GM12864 (cell line): ENCODE measurements at regions not wholly inside any gene's neighbourhood (a gene's known extent, or its start where the extent isn't known, plus 50 kb on each side); places are given as distances from the start of the nearest gene placed in this dataset.
A peak's percentile ranks its signal among the peaks of the same experiment; 100 is the strongest.

Source experiments
- DNase-seq: peaks from one replicate; pipeline ENCODE4 v3.0.0-alpha.2; 2011; ENCODE audit warnings: low read depth
- H3K4me3 ChIP-seq: 2 replicates; pipeline ENCODE4 v1.5.1; 2011; ENCODE audit warnings: mild to moderate bottlenecking, low read depth, low read length, control low read depth
- CTCF ChIP-seq: IDR thresholded peaks from 2 replicates; pipeline ENCODE4 v1.5.1; 2011; ENCODE audit warnings: low read depth, mild to moderate bottlenecking, moderate library complexity, low read length, control low read depth, inconsistent platforms; ENCODE audit errors: missing control alignments

- no peak overlapping the region for H3K4me3 ChIP-seq
- no peak for TF ChIP-seq CTCF
- DNase-seq: no peak
Measured at GRCh38 chr2:64803776-64804175, 150.1 kb upstream of the SERTAD2 start.

DNA sequence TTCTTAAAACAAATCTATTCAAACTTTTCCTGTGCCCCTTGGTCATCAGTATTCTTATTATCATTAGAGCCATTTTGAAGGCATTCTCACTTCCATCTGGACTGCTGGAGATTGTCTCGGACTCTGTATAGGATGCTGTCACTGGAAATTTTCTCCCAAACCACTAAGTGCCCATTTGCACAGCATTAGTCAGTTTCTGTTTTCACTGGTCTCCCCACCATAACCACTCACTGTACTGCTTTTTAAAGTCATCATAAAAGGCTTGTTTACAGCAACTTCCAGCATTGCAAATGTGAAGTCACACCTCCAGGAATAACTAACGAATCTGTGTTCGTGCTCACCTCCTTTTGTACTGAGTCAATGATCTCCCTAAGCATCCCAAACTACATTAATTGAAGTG is 150.9 kb upstream of the SERTAD2 start:
- no peak for TF ChIP-seq CTCF
- no peak overlapping the region for H3K4me3 ChIP-seq
- no peak for DNase-seq

DNA sequence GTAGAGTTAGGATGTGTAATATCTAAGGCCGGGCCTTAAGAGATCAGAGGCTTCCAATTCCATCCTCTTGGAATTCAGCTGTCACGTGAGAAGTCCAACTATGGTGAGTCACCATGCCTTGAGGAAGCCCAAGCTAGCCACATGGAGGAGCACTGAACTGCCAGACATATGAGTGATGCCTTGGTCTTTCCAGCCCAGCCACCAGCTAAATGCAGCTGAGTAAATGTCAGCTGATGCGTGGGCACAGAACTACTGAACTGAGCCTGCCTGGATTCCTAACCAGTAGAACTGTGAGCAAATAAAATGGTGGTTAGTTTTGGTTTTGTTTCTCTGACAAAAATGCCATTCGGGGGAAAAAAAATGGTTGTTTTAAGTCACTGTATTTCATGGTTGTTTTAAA is 153.7 kb upstream of the SERTAD2 start:
- DNase-seq: peak; percentile 63
- no peak for TF ChIP-seq CTCF
- no peak overlapping the region for H3K4me3 ChIP-seq

DNA sequence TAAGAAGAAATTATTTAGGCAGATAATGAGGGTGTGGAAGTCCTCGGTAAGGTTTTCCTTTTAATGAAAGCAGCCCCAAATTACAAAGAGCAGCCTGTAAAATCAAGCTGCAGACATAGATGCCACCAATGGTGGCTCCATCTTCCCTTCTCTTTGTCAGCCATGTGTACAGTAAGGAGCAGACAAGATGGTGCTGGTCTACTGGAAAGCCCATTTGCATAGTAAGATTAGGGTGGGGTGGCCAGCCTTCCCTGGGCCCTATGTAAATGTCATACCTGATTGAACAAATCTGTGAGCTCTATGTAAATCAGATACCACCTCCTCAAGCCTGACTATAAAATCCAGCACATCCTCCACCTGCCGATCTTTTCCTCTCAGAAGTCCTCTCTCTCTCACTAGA is 154.4 kb upstream of the SERTAD2 start:
- TF ChIP-seq CTCF: no peak
- no peak overlapping the region for H3K4me3 ChIP-seq
- no peak for DNase-seq

DNA sequence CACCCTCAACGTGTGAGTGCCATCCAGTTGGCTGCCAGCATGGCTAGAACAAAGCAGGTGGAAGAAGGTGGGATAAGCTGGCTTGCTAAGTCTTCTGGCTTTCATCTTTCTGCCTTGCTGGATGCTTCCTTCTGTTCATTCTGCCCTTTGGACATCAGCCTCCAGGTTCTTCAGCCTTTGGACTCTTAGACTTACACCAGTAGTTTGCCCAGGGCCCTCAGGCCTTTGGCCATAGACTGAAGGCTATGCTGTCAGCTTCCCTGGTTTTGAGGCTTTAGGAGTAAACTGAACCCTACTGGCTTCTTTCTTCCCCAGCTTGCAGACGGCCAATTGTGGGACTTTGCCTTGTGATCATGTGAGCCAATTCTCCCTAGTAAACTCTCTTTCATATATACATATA is 155.0 kb upstream of the SERTAD2 start:
- no peak for DNase-seq
- H3K4me3 ChIP-seq: no peak overlapping the region
- TF ChIP-seq CTCF: no peak

- H3K4me3 ChIP-seq: no peak overlapping the region
- DNase-seq: no peak
- TF ChIP-seq CTCF: no peak
Measured at GRCh38 chr2:64809216-64809615, 155.5 kb upstream of the SERTAD2 start.

DNA sequence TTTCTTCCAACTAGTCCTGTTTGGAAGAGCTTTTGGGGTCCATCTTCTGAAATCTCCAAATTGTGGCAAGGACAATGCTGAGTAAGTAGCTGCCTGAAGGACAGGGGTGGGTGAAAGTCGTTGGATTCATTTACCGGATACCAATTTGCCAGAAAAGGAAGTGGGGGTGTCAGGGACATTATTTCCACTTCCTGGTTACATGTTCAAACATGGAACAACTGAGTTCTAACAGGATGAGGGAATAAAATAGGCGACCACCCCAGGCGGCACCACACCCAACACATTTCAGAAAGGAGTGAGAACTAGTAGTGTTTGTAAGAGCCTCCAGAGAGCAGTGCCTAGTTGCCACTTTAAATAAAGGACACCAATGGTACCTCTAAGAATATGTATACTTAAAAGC is 158.6 kb upstream of the SERTAD2 start:
- no peak for DNase-seq
- TF ChIP-seq CTCF: no peak
- H3K4me3 ChIP-seq: no peak overlapping the region
